ENCODE measurements at regions not wholly inside any gene's neighbourhood (a gene's known extent, or its start where the extent isn't known, plus 50 kb on each side); places are given as distances from the start of the nearest gene placed in this dataset.

DNA sequence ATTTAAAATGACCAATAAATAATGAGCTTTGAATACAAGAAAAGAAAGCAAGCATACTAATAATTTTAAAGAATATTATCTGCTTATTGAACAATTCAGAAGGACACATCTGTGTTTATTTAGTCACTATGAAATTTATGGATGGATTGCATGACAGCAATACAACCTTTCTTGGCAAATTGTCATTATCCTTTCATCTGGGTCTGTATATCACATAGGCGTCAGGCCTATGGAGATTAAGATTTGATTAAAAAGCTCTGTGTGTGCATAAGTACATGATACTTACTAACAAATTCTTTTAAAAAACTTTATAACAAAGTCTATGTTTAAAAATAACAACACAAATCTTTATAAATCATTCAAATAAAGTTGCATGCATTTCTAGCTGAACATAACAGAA, 1394.4 kb downstream of the KHDRBS2 start:
- TF ChIP-seq CHD2 (IDR thresholded peaks at IDR 0.05; ENCODE audit: low read length): no peak
- no peak for TF ChIP-seq BCL11A (IDR thresholded peaks at IDR 0.05; ENCODE audit: low read depth in 2 of 2, low read length in 2 of 2)
- no peak for TF ChIP-seq EZH2 (IDR thresholded peaks at IDR 0.05; ENCODE audit: low read depth, low read length, severe bottlenecking)
- TF ChIP-seq, protein P1, sequence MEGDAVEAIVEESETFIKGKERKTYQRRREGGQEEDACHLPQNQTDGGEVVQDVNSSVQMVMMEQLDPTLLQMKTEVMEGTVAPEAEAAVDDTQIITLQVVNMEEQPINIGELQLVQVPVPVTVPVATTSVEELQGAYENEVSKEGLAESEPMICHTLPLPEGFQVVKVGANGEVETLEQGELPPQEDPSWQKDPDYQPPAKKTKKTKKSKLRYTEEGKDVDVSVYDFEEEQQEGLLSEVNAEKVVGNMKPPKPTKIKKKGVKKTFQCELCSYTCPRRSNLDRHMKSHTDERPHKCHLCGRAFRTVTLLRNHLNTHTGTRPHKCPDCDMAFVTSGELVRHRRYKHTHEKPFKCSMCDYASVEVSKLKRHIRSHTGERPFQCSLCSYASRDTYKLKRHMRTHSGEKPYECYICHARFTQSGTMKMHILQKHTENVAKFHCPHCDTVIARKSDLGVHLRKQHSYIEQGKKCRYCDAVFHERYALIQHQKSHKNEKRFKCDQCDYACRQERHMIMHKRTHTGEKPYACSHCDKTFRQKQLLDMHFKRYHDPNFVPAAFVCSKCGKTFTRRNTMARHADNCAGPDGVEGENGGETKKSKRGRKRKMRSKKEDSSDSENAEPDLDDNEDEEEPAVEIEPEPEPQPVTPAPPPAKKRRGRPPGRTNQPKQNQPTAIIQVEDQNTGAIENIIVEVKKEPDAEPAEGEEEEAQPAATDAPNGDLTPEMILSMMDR (IDR thresholded peaks at IDR 0.05; ENCODE audit: control extremely low read depth in 1 of 3, insufficient read depth in 1 of 3, low read depth in 1 of 3, low read length in 3 of 3): no peak

All from H1 (cell line).